ENCODE measurements at regions not wholly inside any gene's neighbourhood (a gene's known extent, or its start where the extent isn't known, plus 50 kb on each side); places are given as distances from the start of the nearest gene placed in this dataset.

- DNase-seq (ENCODE audit: low spot score) (no peak), ATAC-seq (ENCODE audit: insufficient number of reproducible peaks, low FRiP score, low read depth) (no peak)
- no peak overlapping the region for H3K4me3 ChIP-seq
- H3K36me3 ChIP-seq, result no peaks in the 10 kb centered on the region
- H3K9me3 ChIP-seq, result no peaks in the 10 kb centered on the region
- H3K27ac ChIP-seq, result no peak overlapping the region
- H3K27me3 ChIP-seq (replicated peaks; ENCODE audit: insufficient read depth), result no peaks in the 10 kb centered on the region
- H3K4me1 ChIP-seq (ENCODE audit: control insufficient read depth in 1 of 2, low read depth in 2 of 2), result no peaks in the 10 kb centered on the region
- no peak for TF ChIP-seq CTCF (IDR thresholded peaks at IDR 0.05)
Observed at GRCh38 chr4:129233691-129234090, 137.7 kb downstream of the C4orf33 start.

- Histone ChIP-seq H3K4me3 (no peak overlapping the region), H3K36me3 (no peaks in the 10 kb centered on the region), H3K27me3 (replicated peaks; ENCODE audit: insufficient read depth) (no peaks in the 10 kb centered on the region), H3K9me3 (no peaks in the 10 kb centered on the region), H3K4me1 (ENCODE audit: control insufficient read depth in 1 of 2, low read depth in 2 of 2) (no peaks in the 10 kb centered on the region), H3K27ac (no peak overlapping the region)
- ATAC-seq (ENCODE audit: insufficient number of reproducible peaks, low FRiP score, low read depth) (no peak), DNase-seq (ENCODE audit: low spot score) (no peak)
- no peak for TF ChIP-seq CTCF (IDR thresholded peaks at IDR 0.05)
Observed at GRCh38 chr4:129236351-129236750, 140.4 kb downstream of the C4orf33 start.

GRCh38 chr4:129239088-129239487 lies 143.1 kb downstream of the C4orf33 start:
- DNase-seq (ENCODE audit: low spot score), result no peak
- no peak for ATAC-seq (ENCODE audit: insufficient number of reproducible peaks, low FRiP score, low read depth)
- no peak overlapping the region for H3K27ac ChIP-seq

GRCh38 chr4:129240816-129241215 lies 144.9 kb downstream of the C4orf33 start:
- H3K4me1 ChIP-seq (ENCODE audit: control insufficient read depth in 1 of 2, low read depth in 2 of 2), result no peaks in the 10 kb centered on the region
- TF ChIP-seq CTCF (IDR thresholded peaks at IDR 0.05), result no peak
- no peak for DNase-seq (ENCODE audit: low spot score)
- no peak overlapping the region for H3K27ac ChIP-seq
- H3K9me3 ChIP-seq, result no peaks in the 10 kb centered on the region
- H3K4me3 ChIP-seq, result no peak overlapping the region
- no peaks in the 10 kb centered on the region for H3K36me3 ChIP-seq
- ATAC-seq (ENCODE audit: insufficient number of reproducible peaks, low FRiP score, low read depth), result no peak
- H3K27me3 ChIP-seq (replicated peaks; ENCODE audit: insufficient read depth), result no peaks in the 10 kb centered on the region

More at GRCh38 chr4:129239088-129239487, 143.1 kb downstream of the C4orf33 start:
- H3K9me3 ChIP-seq, result no peaks in the 10 kb centered on the region
- no peaks in the 10 kb centered on the region for H3K4me1 ChIP-seq (ENCODE audit: control insufficient read depth in 1 of 2, low read depth in 2 of 2)
- no peak overlapping the region for H3K4me3 ChIP-seq
- H3K36me3 ChIP-seq, result no peaks in the 10 kb centered on the region
- no peak for TF ChIP-seq CTCF (IDR thresholded peaks at IDR 0.05)
- no peaks in the 10 kb centered on the region for H3K27me3 ChIP-seq (replicated peaks; ENCODE audit: insufficient read depth)

GRCh38 chr4:129246145-129246544 lies 150.2 kb downstream of the C4orf33 start:
- no peak for TF ChIP-seq CTCF (IDR thresholded peaks at IDR 0.05)
- Histone ChIP-seq H3K27ac (no peak overlapping the region), H3K27me3 (replicated peaks; ENCODE audit: insufficient read depth) (no peaks in the 10 kb centered on the region), H3K4me3 (no peak overlapping the region), H3K9me3 (no peaks in the 10 kb centered on the region), H3K36me3 (no peaks in the 10 kb centered on the region), H3K4me1 (ENCODE audit: control insufficient read depth in 1 of 2, low read depth in 2 of 2) (no peaks in the 10 kb centered on the region)
- ATAC-seq (ENCODE audit: insufficient number of reproducible peaks, low FRiP score, low read depth) (no peak), DNase-seq (ENCODE audit: low spot score) (no peak)

Data from thoracic aorta (tissue), 2 donors.